Mononuclear cell (primary cell): ENCODE measurements at regions not wholly inside any gene's neighbourhood (a gene's known extent, or its start where the extent isn't known, plus 50 kb on each side); places are given as distances from the start of the nearest gene placed in this dataset.

Experiments used
- H3K27me3 ChIP-seq: 2 replicates; pipeline ENCODE4 v1.6.0; 2011; ENCODE audit warnings: low read length, control low read depth; ENCODE audit not compliant: insufficient read depth
- H3K4me1 ChIP-seq: 2 replicates; pipeline ENCODE4 v1.5.1; 2011; ENCODE audit warnings: mild to moderate bottlenecking, low read length, control low read depth; ENCODE audit not compliant: insufficient read depth
- H3K4me3 ChIP-seq: 2 replicates; pipeline ENCODE4 v1.5.1; 2011; ENCODE audit warnings: mild to moderate bottlenecking, low read length, moderate library complexity
- H3K9me3 ChIP-seq: 2 replicates; pipeline ENCODE4 v1.5.1; 2011; ENCODE audit warnings: low read depth, mild to moderate bottlenecking, control low read depth, low read length

GRCh38 chr2:9767656-9768281, 75.5 kb upstream of the TAF1B start:
- Histone ChIP-seq H3K4me1 (peaks cover 18% of the 10 kb centered on the region), H3K4me3 (no peak overlapping the region), H3K27me3 (no peaks in the 10 kb centered on the region), H3K9me3 (no peaks in the 10 kb centered on the region)

GRCh38 chr2:9768388-9768787, 74.9 kb upstream of the TAF1B start:
- Histone ChIP-seq H3K4me3 (no peak overlapping the region), H3K9me3 (no peaks in the 10 kb centered on the region), H3K27me3 (no peaks in the 10 kb centered on the region), H3K4me1 (peaks cover 18% of the 10 kb centered on the region)

DNA sequence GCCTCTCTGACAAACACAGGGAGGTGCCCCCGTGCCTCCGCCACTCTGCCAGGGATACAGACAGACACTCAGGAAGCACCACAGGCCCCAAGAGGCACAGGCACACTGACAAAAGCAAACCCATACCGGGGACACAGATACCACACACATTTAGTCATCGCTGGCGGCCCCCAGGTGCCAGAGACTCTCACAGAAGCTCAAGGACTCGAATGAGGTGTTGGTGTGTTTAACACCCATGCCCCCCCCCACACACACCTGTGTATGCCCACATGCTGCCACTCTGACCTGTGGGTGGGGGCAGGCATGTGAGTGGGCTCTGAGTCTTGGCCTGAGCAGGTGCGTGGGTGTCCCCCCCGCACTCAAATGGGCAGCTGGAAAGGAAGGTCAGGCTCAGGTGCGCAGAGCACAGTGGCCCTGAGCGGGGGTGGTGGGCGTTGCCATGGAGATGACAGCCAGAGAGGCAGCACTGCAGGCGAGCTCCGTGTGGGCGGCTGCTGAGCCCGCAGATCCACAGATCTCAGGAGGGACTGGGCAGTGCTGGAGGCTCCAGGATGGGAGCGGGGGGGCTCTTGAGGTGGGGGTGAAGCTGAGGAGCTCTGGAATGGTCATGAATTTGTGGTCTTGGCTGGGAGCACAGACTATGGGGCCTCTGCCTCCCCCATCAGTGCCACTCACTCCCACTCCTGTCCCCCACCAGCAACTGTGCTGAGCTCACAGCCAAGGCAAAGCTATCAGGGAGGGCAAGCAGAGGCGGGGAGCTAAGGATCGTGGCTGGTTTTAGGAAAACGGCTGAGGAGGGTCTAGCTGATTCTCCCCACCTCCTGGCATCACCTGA, 73.9 kb upstream of the TAF1B start:
- H3K4me3 ChIP-seq: no peak overlapping the region
- H3K27me3 ChIP-seq: no peaks in the 10 kb centered on the region
- H3K4me1 ChIP-seq: peaks cover 8% of the 10 kb centered on the region
- H3K9me3 ChIP-seq: no peaks in the 10 kb centered on the region

DNA sequence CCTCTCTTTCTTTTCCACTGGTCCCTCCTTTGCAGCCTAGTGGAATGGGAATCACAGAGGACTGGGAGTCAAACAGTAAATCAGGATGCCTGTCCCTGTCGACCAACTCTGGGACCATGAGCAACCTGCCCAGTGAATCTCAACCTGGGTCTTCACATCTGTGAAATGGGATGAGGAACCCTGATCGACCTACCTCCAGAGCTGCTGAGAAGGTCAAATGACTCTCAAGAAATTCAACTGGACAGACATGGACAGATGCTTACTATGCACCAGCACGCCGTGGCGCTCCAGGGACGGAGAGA, 73.3 kb upstream of the TAF1B start:
- Histone ChIP-seq H3K9me3 (no peaks in the 10 kb centered on the region), H3K27me3 (no peaks in the 10 kb centered on the region), H3K4me3 (no peak overlapping the region), H3K4me1 (peaks cover 2% of the 10 kb centered on the region)

DNA sequence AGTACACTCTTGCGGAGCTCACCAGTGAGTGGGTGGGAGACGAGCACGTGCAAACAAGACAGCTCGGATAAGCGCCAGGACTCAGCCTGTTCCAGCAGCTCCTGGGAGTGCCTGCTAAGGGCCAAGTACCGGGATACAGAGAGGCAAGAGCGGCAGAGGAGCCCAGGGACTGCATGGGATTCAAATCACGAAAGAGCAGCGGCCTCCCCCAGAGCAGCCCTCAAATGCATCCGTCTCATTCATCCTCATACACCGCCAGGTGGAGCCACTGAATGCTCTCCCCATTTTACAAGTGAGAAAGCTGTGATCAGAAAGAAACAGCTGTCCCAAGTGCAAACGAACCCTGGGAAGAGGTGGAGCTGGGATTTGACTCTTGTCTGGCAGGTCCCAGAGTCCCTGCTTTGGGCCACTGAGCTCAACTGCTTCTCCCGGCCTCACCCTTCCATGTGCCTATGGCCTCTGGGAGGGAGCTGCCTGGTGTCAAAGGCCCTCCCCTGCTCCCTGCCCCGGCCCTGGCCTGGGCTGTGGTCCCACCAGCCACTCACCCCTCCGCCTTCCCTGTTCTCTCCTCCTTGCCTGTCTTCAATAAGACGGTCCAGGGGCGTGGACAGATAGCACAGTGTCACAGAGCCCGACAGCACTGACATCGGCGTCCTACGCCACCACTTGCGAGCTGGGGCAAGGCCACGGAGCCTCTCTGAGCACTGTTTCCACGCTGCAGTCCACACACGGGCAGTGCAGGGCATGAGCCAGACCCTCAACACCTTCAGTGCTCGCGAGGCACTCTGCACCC, 72.8 kb upstream of the TAF1B start:
- no peaks in the 10 kb centered on the region for H3K9me3 ChIP-seq
- H3K27me3 ChIP-seq: no peaks in the 10 kb centered on the region
- no peak overlapping the region for H3K4me3 ChIP-seq
- H3K4me1 ChIP-seq: no peaks in the 10 kb centered on the region

DNA sequence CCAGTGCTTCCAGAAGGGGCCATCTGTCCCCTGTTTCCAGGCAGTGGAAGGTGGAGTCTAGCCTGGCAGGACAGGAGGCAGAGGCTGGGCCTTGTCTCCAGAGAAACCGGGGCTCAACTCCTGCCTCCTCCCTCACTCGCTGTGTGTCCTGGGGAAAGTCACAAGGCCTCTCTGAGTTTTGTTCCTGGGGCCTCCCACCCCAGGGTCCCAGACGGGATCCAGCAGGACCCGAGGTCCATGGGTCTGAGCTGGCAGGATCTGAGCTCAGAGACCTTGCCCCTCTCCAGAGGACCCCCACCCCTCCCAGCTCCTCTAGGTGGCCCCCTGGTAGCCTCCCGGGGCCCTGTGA, 72.2 kb upstream of the TAF1B start:
- H3K9me3 ChIP-seq: no peaks in the 10 kb centered on the region
- no peaks in the 10 kb centered on the region for H3K27me3 ChIP-seq
- no peaks in the 10 kb centered on the region for H3K4me1 ChIP-seq
- H3K4me3 ChIP-seq: no peak overlapping the region

DNA sequence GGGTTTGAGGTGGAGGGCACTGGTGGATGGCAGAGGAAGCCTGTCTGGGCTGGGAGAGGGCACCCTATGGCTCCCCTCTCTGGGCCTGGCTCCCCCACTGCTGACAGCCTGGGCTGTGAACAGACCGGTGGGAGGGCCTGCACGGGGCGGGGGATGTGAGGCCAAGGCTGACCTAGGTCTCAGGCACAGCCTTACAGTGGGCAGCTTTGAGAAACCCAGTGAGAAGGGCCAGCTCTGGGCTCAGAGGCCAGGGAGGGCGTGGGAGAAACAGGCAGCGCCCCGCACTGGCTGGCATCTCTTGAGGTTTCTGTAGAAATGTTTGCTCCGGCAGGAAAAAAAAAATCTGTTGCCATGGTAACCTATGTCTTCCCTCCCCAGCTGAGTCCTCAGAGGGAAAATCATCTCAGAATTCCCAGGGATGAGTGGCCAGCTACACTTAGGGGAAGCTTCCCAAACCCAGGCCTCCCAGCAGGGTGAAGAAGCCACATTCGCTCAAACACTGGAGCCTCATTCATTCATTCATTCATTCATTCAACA, 71.7 kb upstream of the TAF1B start:
- H3K27me3 ChIP-seq: no peaks in the 10 kb centered on the region

GRCh38 chr2:9772035-9772998, 71.0 kb upstream of the TAF1B start:
- no peaks in the 10 kb centered on the region for H3K4me1 ChIP-seq
- H3K9me3 ChIP-seq: no peaks in the 10 kb centered on the region
- no peak overlapping the region for H3K4me3 ChIP-seq
- no peaks in the 10 kb centered on the region for H3K27me3 ChIP-seq

More for the DNA sequence above, 71.7 kb upstream of the TAF1B start:
- no peaks in the 10 kb centered on the region for H3K4me1 ChIP-seq
- no peaks in the 10 kb centered on the region for H3K9me3 ChIP-seq
- H3K4me3 ChIP-seq: no peak overlapping the region

- Histone ChIP-seq H3K9me3 (no peaks in the 10 kb centered on the region), H3K4me3 (no peak overlapping the region), H3K27me3 (no peaks in the 10 kb centered on the region), H3K4me1 (no peaks in the 10 kb centered on the region)
Measured at GRCh38 chr2:9772999-9773902, 70.0 kb upstream of the TAF1B start.

- Histone ChIP-seq H3K9me3 (no peaks in the 10 kb centered on the region), H3K27me3 (no peaks in the 10 kb centered on the region), H3K4me3 (no peak overlapping the region), H3K4me1 (peaks cover 6% of the 10 kb centered on the region)
Measured at GRCh38 chr2:9773903-9774239, 69.4 kb upstream of the TAF1B start.

DNA sequence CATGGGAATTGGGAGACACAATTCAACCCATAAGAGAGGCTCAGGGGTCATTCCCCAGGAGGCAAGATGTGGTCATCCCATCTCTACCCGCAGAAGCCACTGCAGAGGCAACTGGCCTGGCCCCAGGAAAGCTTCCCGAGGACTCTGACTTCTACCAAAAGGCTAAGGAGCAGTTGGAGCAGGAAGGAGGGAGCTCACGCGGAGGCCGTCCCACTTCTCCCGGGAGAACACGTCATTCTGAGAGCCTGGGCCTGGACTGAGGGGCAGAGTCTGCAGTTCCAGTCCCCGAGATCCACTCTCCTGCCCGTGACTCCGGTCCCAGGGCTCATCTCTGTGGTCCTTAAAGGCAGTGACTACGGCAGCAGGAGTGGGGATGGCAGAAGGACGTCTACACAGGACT, 69.0 kb upstream of the TAF1B start:
- Histone ChIP-seq H3K27me3 (no peaks in the 10 kb centered on the region), H3K9me3 (no peaks in the 10 kb centered on the region), H3K4me3 (no peak overlapping the region), H3K4me1 (peaks cover 10% of the 10 kb centered on the region)

- Histone ChIP-seq H3K4me3 (no peak overlapping the region), H3K4me1 (peaks cover 20% of the 10 kb centered on the region), H3K9me3 (no peaks in the 10 kb centered on the region), H3K27me3 (no peaks in the 10 kb centered on the region)
Measured at GRCh38 chr2:9775351-9775750, 67.9 kb upstream of the TAF1B start.

GRCh38 chr2:9775999-9776712, 67.1 kb upstream of the TAF1B start:
- Histone ChIP-seq H3K4me1 (peaks cover 28% of the 10 kb centered on the region), H3K27me3 (no peaks in the 10 kb centered on the region), H3K9me3 (no peaks in the 10 kb centered on the region), H3K4me3 (no peak overlapping the region)
